ENCODE measurements at regions not wholly inside any gene's neighbourhood (a gene's known extent, or its start where the extent isn't known, plus 50 kb on each side); places are given as distances from the start of the nearest gene placed in this dataset.

- H3K4me1 ChIP-seq = no peaks in the 10 kb centered on the region
Measured at GRCh38 chr5:97636766-97637165, 453.7 kb upstream of the RIOK2 start.

GRCh38 chr5:97641081-97641480, 458.0 kb upstream of the RIOK2 start:
- no peak for DNase-seq
- intact Hi-C loops (cut with micrococcal nuclease) = no loop called here
- no peaks in the 10 kb centered on the region for H3K27me3 ChIP-seq (ENCODE audit: low read depth)

More at GRCh38 chr5:97636766-97637165, 453.7 kb upstream of the RIOK2 start:
- H3K36me3 ChIP-seq = no peaks in the 10 kb centered on the region
- no peak overlapping the region for H3K27ac ChIP-seq (replicated peaks)
- H3K4me3 ChIP-seq = no peak overlapping the region
- no peak for DNase-seq
- H3K9me3 ChIP-seq (replicated peaks) = no peaks in the 10 kb centered on the region
- intact Hi-C loops (cut with micrococcal nuclease) = no loop called here
- TF ChIP-seq CTCF (IDR thresholded peaks at IDR 0.05; ENCODE audit: borderline replicate concordance) = no peak
- no peaks in the 10 kb centered on the region for H3K27me3 ChIP-seq (ENCODE audit: low read depth)

GRCh38 chr5:97644206-97644605, 461.2 kb upstream of the RIOK2 start:
- Histone ChIP-seq H3K4me3 (no peak overlapping the region), H3K27ac (replicated peaks) (no peak overlapping the region), H3K4me1 (no peaks in the 10 kb centered on the region), H3K27me3 (ENCODE audit: low read depth) (no peaks in the 10 kb centered on the region), H3K9me3 (replicated peaks) (peaks cover 45% of the 10 kb centered on the region), H3K36me3 (no peaks in the 10 kb centered on the region)
- no peak for DNase-seq
- intact Hi-C loops (cut with micrococcal nuclease) = no loop called here
- no peak for TF ChIP-seq CTCF (IDR thresholded peaks at IDR 0.05; ENCODE audit: borderline replicate concordance)

More at GRCh38 chr5:97641081-97641480, 458.0 kb upstream of the RIOK2 start:
- no peak overlapping the region for H3K27ac ChIP-seq (replicated peaks)
- no peak overlapping the region for H3K4me3 ChIP-seq
- H3K9me3 ChIP-seq (replicated peaks) = peaks cover 18% of the 10 kb centered on the region
- H3K36me3 ChIP-seq = no peaks in the 10 kb centered on the region
- TF ChIP-seq CTCF (IDR thresholded peaks at IDR 0.05; ENCODE audit: borderline replicate concordance) = no peak
- H3K4me1 ChIP-seq = no peaks in the 10 kb centered on the region

GRCh38 chr5:97644896-97645295, 461.8 kb upstream of the RIOK2 start:
- H3K4me3 ChIP-seq = no peak overlapping the region
- H3K9me3 ChIP-seq (replicated peaks) = peaks cover 52% of the 10 kb centered on the region
- no peaks in the 10 kb centered on the region for H3K36me3 ChIP-seq
- no peak for DNase-seq
- H3K27me3 ChIP-seq (ENCODE audit: low read depth) = no peaks in the 10 kb centered on the region
- H3K27ac ChIP-seq (replicated peaks) = no peak overlapping the region
- intact Hi-C loops (cut with micrococcal nuclease) = no loop called here
- TF ChIP-seq CTCF (IDR thresholded peaks at IDR 0.05; ENCODE audit: borderline replicate concordance) = no peak
- H3K4me1 ChIP-seq = no peaks in the 10 kb centered on the region

GRCh38 chr5:97657239-97657638, 474.2 kb upstream of the RIOK2 start:
- intact Hi-C loops (cut with micrococcal nuclease) = no loop called here
- no peaks in the 10 kb centered on the region for H3K4me1 ChIP-seq
- no peaks in the 10 kb centered on the region for H3K9me3 ChIP-seq (replicated peaks)
- H3K27ac ChIP-seq (replicated peaks) = no peak overlapping the region
- no peak for DNase-seq
- H3K27me3 ChIP-seq (ENCODE audit: low read depth) = no peaks in the 10 kb centered on the region
- no peak overlapping the region for H3K4me3 ChIP-seq
- H3K36me3 ChIP-seq = no peaks in the 10 kb centered on the region
- no peak for TF ChIP-seq CTCF (IDR thresholded peaks at IDR 0.05; ENCODE audit: borderline replicate concordance)
